ENCODE measurements at regions not wholly inside any gene's neighbourhood (a gene's known extent, or its start where the extent isn't known, plus 50 kb on each side); places are given as distances from the start of the nearest gene placed in this dataset.

DNA sequence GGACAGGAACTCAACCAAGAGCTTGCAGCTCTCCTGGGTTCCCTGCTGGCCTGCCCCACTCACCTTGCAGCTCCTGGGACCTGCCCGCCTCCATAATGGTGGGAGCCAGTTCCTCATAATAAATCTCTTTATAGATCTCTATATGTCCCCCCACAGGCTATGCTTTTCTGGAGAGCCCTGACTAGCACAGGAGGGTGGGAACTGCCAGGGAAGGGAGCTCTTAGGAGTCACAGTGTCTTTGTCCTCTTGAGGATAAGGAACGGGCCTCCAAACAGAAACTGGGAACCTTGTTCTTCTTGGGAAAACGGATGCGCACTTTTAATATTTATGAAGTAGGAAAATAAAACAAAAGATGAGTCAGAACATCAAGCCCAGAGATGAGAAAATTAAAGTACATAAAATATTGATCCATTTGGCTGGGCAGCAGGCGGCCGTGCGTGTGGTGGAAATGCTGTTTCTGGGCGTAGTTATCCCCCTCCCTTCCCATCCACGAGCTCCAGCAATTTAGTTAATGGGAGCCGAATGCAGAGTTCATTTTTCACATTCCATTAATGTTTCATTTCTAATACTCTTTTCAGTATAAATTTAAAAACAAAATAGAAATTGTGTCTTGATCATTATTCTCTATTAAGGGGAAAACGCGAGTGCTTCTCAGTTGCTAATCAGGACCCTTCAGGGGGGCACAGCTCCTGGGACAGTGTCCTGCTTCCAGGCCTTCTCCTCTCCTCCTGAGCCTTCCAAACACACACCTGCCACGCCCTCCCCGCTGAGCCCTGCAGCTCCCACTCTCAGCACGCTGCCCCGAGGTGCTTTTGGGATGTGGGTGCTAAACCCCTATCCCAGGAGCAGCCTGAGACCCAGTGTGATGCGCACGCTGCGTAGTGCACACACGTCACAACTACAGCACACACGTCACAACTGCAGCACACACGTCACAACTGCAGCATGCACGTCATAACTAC lies 323.3 kb upstream of the AJAP1 start:
- TF ChIP-seq POLR2A (IDR thresholded peaks at IDR 0.05; ENCODE audit: low read depth, low read length) (no peak), SPI1 (IDR thresholded peaks at IDR 0.05; ENCODE audit: low read depth, low read length) (no peak), POLR2AphosphoS5 (IDR thresholded peaks at IDR 0.05; ENCODE audit: low read depth, low read length) (no peak)
